IMR-90 (cell line): ENCODE measurements at regions not wholly inside any gene's neighbourhood (a gene's known extent, or its start where the extent isn't known, plus 50 kb on each side); places are given as distances from the start of the nearest gene placed in this dataset.

Experiments
- ATAC-seq: fragments of 200-7000 bp; cut with Tn5 transposase; 2 replicates; pipeline ENCODE4 v1.9.1; 2020; ENCODE audit warnings: low read depth, mild to moderate bottlenecking, moderate library complexity
- BruUV-seq: library from RNA; stranded (reverse); fragments of 400-500 nt; replicated peaks from 2 replicates; lab custom pipeline; 2021; lab: Mats Ljungman, UMichigan
- CTCF ChIA-PET: fragments of 300-600 bp; formaldehyde crosslinking; extraction: SDS; loops from one replicate; lab custom pipeline; 2021; ENCODE audit warnings: antibody characterized with exemption; lab: Yijun Ruan, JAX
- POLR2A ChIA-PET: fragments of 300-600 bp; sonication (Branson Sonifier 250); formaldehyde crosslinking; loops from one replicate; lab custom pipeline; 2022; ENCODE audit warnings: antibody characterized with exemption; ENCODE audit not compliant: unreplicated experiment; lab: Charles Lee
- DNase-seq: peaks from one replicate; pipeline ENCODE4 v3.0.0; 2013
- H2AFZ ChIP-seq: replicated peaks from 2 replicates; pipeline ENCODE3; 2013; ENCODE audit warnings: low read length, mild to moderate bottlenecking; ENCODE audit not compliant: poor library complexity
- H2AK5ac ChIP-seq: 2 replicates; pipeline ENCODE4 v1.6.1; 2013; ENCODE audit warnings: low read depth, low read length, inconsistent platforms
- H2AK9ac ChIP-seq: replicated peaks from 2 replicates; pipeline ENCODE3; 2013; ENCODE audit warnings: mild to moderate bottlenecking, low read depth, low read length, moderate library complexity; ENCODE audit not compliant: poor library complexity
- H2BK120ac ChIP-seq: 2 replicates; pipeline ENCODE4 v1.6.1; 2013; ENCODE audit warnings: low read depth, low read length, inconsistent platforms
- H2BK15ac ChIP-seq: 3 replicates; pipeline ENCODE4 v1.6.1; 2013; ENCODE audit warnings: low read depth, low read length, inconsistent platforms
- H2BK20ac ChIP-seq: 2 replicates; pipeline ENCODE4 v1.6.1; 2013; ENCODE audit warnings: low read depth, mild to moderate bottlenecking, inconsistent platforms, low read length, moderate library complexity
- H2BK5ac ChIP-seq: 2 replicates; pipeline ENCODE4 v1.6.1; 2013; ENCODE audit warnings: mild to moderate bottlenecking, low read depth, low read length, inconsistent platforms; ENCODE audit not compliant: poor library complexity, severe bottlenecking
- H3K14ac ChIP-seq: replicated peaks from 2 replicates; pipeline ENCODE4 v1.6.1; 2013; ENCODE audit warnings: low read depth, low read length, inconsistent platforms
- H3K18ac ChIP-seq: 2 replicates; pipeline ENCODE4 v1.6.1; 2013; ENCODE audit warnings: low read depth, low read length, control low read depth
- H3K23ac ChIP-seq: 2 replicates; pipeline ENCODE4 v1.6.1; 2013; ENCODE audit warnings: low read depth, low read length, inconsistent platforms
- H3K27ac ChIP-seq: 2 replicates; pipeline ENCODE4 v1.5.1; 2013; ENCODE audit warnings: mild to moderate bottlenecking, control low read depth, low read length; ENCODE audit not compliant: insufficient read depth
- H3K27me3 ChIP-seq: 2 replicates; pipeline ENCODE4 v1.6.1; 2013; ENCODE audit warnings: low read length; ENCODE audit not compliant: control insufficient read depth, insufficient read depth
- H3K36me3 ChIP-seq: 2 replicates; pipeline ENCODE4 v1.6.1; 2013; ENCODE audit warnings: low read length, mixed read lengths; ENCODE audit not compliant: control insufficient read depth, insufficient read depth
- H3K4ac ChIP-seq: 2 replicates; pipeline ENCODE4 v1.6.1; 2013; ENCODE audit warnings: low read depth, low read length, inconsistent platforms
- H3K4me1 ChIP-seq: 2 replicates; pipeline ENCODE4 v1.6.1; 2013; ENCODE audit warnings: low read length, mixed read lengths; ENCODE audit not compliant: control insufficient read depth, insufficient read depth
- H3K4me2 ChIP-seq: 2 replicates; pipeline ENCODE4 v1.6.1; 2013; ENCODE audit warnings: low read depth, mild to moderate bottlenecking, control low read depth, low read length, moderate library complexity
- H3K4me3 ChIP-seq: 2 replicates; pipeline ENCODE4 v1.5.1; 2013; ENCODE audit warnings: low read depth, mild to moderate bottlenecking, control low read depth, low read length, moderate library complexity; ENCODE audit not compliant: insufficient read depth
- H3K56ac ChIP-seq: 2 replicates; pipeline ENCODE4 v1.6.1; 2013; ENCODE audit warnings: low read length, inconsistent platforms; ENCODE audit not compliant: insufficient read depth; ENCODE audit errors: extremely low read depth
- H3K79me1 ChIP-seq, 2 experiments: 2 replicates each; pipeline ENCODE4 v1.6.1; 2013; ENCODE audit warnings: low read length in 2 of 2, inconsistent platforms in 1 of 2, low read depth in 1 of 2
- H3K9ac ChIP-seq: 2 replicates; pipeline ENCODE4 v1.6.1; 2013; ENCODE audit warnings: low read depth, low read length, control low read depth
- H3K9me1 ChIP-seq: 2 replicates; pipeline ENCODE4 v1.6.1; 2013; ENCODE audit warnings: low read length, inconsistent platforms; ENCODE audit not compliant: insufficient read depth
- H3K9me3 ChIP-seq: 2 replicates; pipeline ENCODE4 v1.6.1; 2013; ENCODE audit warnings: low read length; ENCODE audit not compliant: control insufficient read depth, insufficient read depth
- H4K20me1 ChIP-seq: 2 replicates; pipeline ENCODE4 v1.6.1; 2013; ENCODE audit warnings: low read length, inconsistent platforms; ENCODE audit not compliant: insufficient read depth
- H4K5ac ChIP-seq: 2 replicates; pipeline ENCODE4 v1.6.1; 2013; ENCODE audit warnings: mild to moderate bottlenecking, low read depth, low read length, control low read depth
- H4K8ac ChIP-seq, 2 experiments: 2 replicates each; pipeline ENCODE4 v1.6.1; 2013; ENCODE audit warnings: low read depth in 2 of 2, low read length in 2 of 2, control low read depth in 1 of 2, inconsistent platforms in 1 of 2
- H4K91ac ChIP-seq: 2 replicates; pipeline ENCODE4 v1.6.1; 2013; ENCODE audit warnings: low read depth, low read length, inconsistent platforms; ENCODE audit not compliant: insufficient read depth
- BHLHE40 ChIP-seq: fragments of 150-350 bp; IDR thresholded peaks from 2 replicates; pipeline ENCODE4 v1.6.1; 2016; ENCODE audit warnings: mild to moderate bottlenecking, low read depth, low read length
- ELK1 ChIP-seq: fragments of 150-350 bp; IDR thresholded peaks from 2 replicates; pipeline ENCODE4 v1.6.1; 2016; ENCODE audit warnings: low read depth, mild to moderate bottlenecking, low read length, moderate library complexity, borderline replicate concordance
- FOS ChIP-seq: fragments of 150-350 bp; IDR thresholded peaks from 2 replicates; pipeline ENCODE4 v1.6.1; 2016; ENCODE audit warnings: low read depth, low read length
- MAFK ChIP-seq: IDR thresholded peaks from 2 replicates; pipeline ENCODE4 v1.6.1; 2012; ENCODE audit warnings: low read depth, low read length, improper control_type of control experiment
- MAZ ChIP-seq: IDR thresholded peaks from 2 replicates; pipeline ENCODE4 v1.6.1; 2012; ENCODE audit warnings: low read depth, mild to moderate bottlenecking, low read length, improper control_type of control experiment, moderate library complexity, borderline replicate concordance
- NFE2L2 ChIP-seq: fragments of 150-350 bp; IDR thresholded peaks from 2 replicates; pipeline ENCODE4 v1.6.1; 2016; ENCODE audit warnings: low read depth, mild to moderate bottlenecking, low read length
- POLR2A ChIP-seq: IDR thresholded peaks from 2 replicates; pipeline ENCODE4 v1.6.1; 2012; ENCODE audit warnings: mild to moderate bottlenecking, low read depth, low read length
- RCOR1 ChIP-seq: IDR thresholded peaks from 2 replicates; pipeline ENCODE4 v1.6.1; 2012; ENCODE audit warnings: mild to moderate bottlenecking, low read length, improper control_type of control experiment; ENCODE audit not compliant: insufficient replicate concordance
- RFX5 ChIP-seq: IDR thresholded peaks from 2 replicates; pipeline ENCODE4 v1.8.0; 2012; ENCODE audit warnings: low read depth, mild to moderate bottlenecking, low read length, moderate library complexity
- SMC3 ChIP-seq: fragments of 150-350 bp; IDR thresholded peaks from 2 replicates; pipeline ENCODE4 v1.6.1; 2016; ENCODE audit warnings: low read depth, mild to moderate bottlenecking, antibody characterized with exemption, low read length, moderate library complexity
- USF2 ChIP-seq: fragments of 150-350 bp; IDR thresholded peaks from 2 replicates; pipeline ENCODE4 v1.6.1; 2017; ENCODE audit warnings: mild to moderate bottlenecking, antibody characterized with exemption, low read length, low read depth
- dilution Hi-C: fragments of 300-500 bp; cut with HindIII; formaldehyde crosslinking; loops from one replicate; pipeline ENCODE4 v1.14.3; 2018; ENCODE audit warnings: low sequenced_read_pairs; ENCODE audit not compliant: unreplicated experiment
- in situ Hi-C: fragments of 300-500 bp; cut with MboI; formaldehyde crosslinking; loops from 3 replicates; pipeline ENCODE4 v1.14.3; 2019; ENCODE audit warnings: low sequenced_read_pairs, inconsistent platforms, mixed read lengths
- intact Hi-C: fragments of 100-400 bp; cut with micrococcal nuclease; formaldehyde crosslinking; loops from 2 replicates; pipeline ENCODE4 v1.10.0; 2022

DNA sequence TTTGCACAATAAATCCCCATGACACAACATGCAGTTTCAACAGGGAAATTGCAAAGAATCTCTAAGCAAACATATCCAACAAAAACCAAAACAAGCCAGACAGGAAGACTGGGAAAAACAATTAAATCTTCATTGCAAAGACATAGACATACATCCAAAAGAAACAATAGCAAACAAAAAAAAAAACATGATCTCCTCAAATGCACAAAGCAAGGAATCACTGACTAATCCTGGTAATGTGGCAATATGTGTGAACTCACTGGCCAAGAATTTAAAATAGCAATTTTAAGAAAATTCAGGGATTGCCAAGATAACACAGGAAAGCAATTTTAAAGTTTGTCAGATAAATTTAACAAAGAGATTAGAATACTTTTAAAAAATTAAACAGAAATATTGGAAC lies 520.1 kb upstream of the SMC2 start:
- TF ChIP-seq POLR2A (no peak), NFE2L2 (no peak), USF2 (no peak), RCOR1 (no peak), MAZ (no peak), FOS (no peak), MAFK (no peak), RFX5 (no peak), SMC3 (no peak), BHLHE40 (no peak), ELK1 (no peak)
- H3K9me3 ChIP-seq: peaks cover 7% of the 10 kb centered on the region
- no peak overlapping the region for H3K4me3 ChIP-seq
- no peak overlapping the region for H2BK20ac ChIP-seq
- no peaks in the 10 kb centered on the region for H4K20me1 ChIP-seq
- no peak overlapping the region for H3K18ac ChIP-seq
- H3K56ac ChIP-seq: no peak overlapping the region
- H3K9me1 ChIP-seq: no peaks in the 10 kb centered on the region
- H4K91ac ChIP-seq: no peak overlapping the region
- intact Hi-C loops (no loop called here), in situ Hi-C loops (no loop called here), dilution Hi-C loops (no loop called here)
- POLR2A ChIA-PET: no interaction called here
- CTCF ChIA-PET: no interaction called here
- no peak overlapping the region for H3K23ac ChIP-seq
- no peak overlapping the region for H4K5ac ChIP-seq
- no peaks in the 10 kb centered on the region for H3K27me3 ChIP-seq
- H2AFZ ChIP-seq: no peak overlapping the region
- no peaks in the 10 kb centered on the region for H3K36me3 ChIP-seq
- H2AK5ac ChIP-seq: no peak overlapping the region
- no peak for ATAC-seq
- no peak overlapping the region for H3K4ac ChIP-seq
- no peak overlapping the region for H3K9ac ChIP-seq
- H3K4me1 ChIP-seq: no peaks in the 10 kb centered on the region
- no peak overlapping the region for H2BK15ac ChIP-seq
- H4K8ac ChIP-seq: no peak overlapping the region
- no peak overlapping the region for H3K4me2 ChIP-seq
- BruUV-seq: no TSS peak
- no peak overlapping the region for H2BK5ac ChIP-seq
- no peaks in the 10 kb centered on the region for H3K79me1 ChIP-seq
- H3K14ac ChIP-seq: no peak overlapping the region
- H2BK120ac ChIP-seq: no peak overlapping the region
- no peak overlapping the region for H3K27ac ChIP-seq
- H2AK9ac ChIP-seq: no peak overlapping the region
- DNase-seq: no peak
